Progenitor cell of endocrine pancreas (in vitro differentiated cells): ENCODE measurements at regions not wholly inside any gene's neighbourhood (a gene's known extent, or its start where the extent isn't known, plus 50 kb on each side); places are given as distances from the start of the nearest gene placed in this dataset.

Source experiments
- DNase-seq: peaks from one replicate; pipeline ENCODE4 v3.0.0; 2021; ENCODE audit warnings: low spot score; ENCODE audit not compliant: unreplicated experiment
- H3K27ac Mint-ChIP-seq: 2 replicates; pipeline ENCODE4 v1.8.0; 2021; ENCODE audit warnings: mild to moderate bottlenecking, moderate library complexity, mixed read lengths
- H3K27me3 Mint-ChIP-seq: 2 replicates; pipeline ENCODE4 v1.8.0; 2021; ENCODE audit warnings: mixed read lengths
- H3K36me3 Mint-ChIP-seq: 2 replicates; pipeline ENCODE4 v1.8.0; 2022; ENCODE audit warnings: mixed read lengths; ENCODE audit not compliant: insufficient read depth
- H3K4me1 Mint-ChIP-seq: 2 replicates; pipeline ENCODE4 v1.8.0; 2021; ENCODE audit warnings: low read depth, mixed read lengths
- H3K4me3 Mint-ChIP-seq: 2 replicates; pipeline ENCODE4 v1.8.0; 2021; ENCODE audit warnings: low read depth, mild to moderate bottlenecking, moderate library complexity, mixed read lengths
- H3K9me3 Mint-ChIP-seq: 2 replicates; pipeline ENCODE4 v1.8.0; 2021; ENCODE audit warnings: low read depth, mixed read lengths
- CTCF ChIP-seq: fragments of 200-600 bp; sonication (generic); IDR thresholded peaks from one replicate; pipeline ENCODE4 v1.5.0; 2021; ENCODE audit warnings: antibody characterized with exemption, mild to moderate bottlenecking; ENCODE audit not compliant: unreplicated experiment

GRCh38 chr3:194851254-194851653, 165.6 kb downstream of the FAM43A start:
- Mint-ChIP-seq H3K27ac (no peak overlapping the region), H3K4me3 (no peak overlapping the region), H3K36me3 (no peaks in the 10 kb centered on the region), H3K27me3 (peaks cover 10% of the 10 kb centered on the region), H3K9me3 (no peaks in the 10 kb centered on the region), H3K4me1 (peaks cover 3% of the 10 kb centered on the region)
- no peak for DNase-seq
- no peak for TF ChIP-seq CTCF

GRCh38 chr3:194851941-194852340, 166.3 kb downstream of the FAM43A start:
- no peak overlapping the region for H3K27ac Mint-ChIP-seq
- peaks cover 10% of the 10 kb centered on the region for H3K27me3 Mint-ChIP-seq
- H3K36me3 Mint-ChIP-seq, result no peaks in the 10 kb centered on the region
- no peak for DNase-seq
- TF ChIP-seq CTCF, result no peak
- peaks cover 3% of the 10 kb centered on the region for H3K4me1 Mint-ChIP-seq
- no peak overlapping the region for H3K4me3 Mint-ChIP-seq
- no peaks in the 10 kb centered on the region for H3K9me3 Mint-ChIP-seq

DNA sequence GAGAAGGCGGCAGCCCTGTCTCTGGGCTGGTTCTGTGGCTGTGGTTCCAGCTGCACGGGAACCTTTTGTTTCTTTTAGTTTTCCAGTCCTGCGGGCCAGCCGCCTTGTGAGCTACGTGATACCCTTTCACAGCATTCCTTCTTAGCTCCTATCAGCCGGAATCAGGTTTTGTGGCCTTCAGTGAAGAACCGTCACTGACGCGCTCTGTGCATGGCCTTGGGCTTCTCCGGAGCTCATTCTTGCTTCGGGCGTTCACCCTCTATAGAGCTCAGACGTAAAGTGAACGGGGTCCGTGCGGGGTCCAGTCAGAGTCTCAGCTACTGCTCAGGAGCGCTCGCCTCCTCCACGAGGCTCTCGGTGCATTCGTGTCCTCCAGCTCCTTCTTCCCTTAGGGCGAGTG, 166.7 kb downstream of the FAM43A start:
- no peak overlapping the region for H3K27ac Mint-ChIP-seq
- H3K27me3 Mint-ChIP-seq, result peaks cover 10% of the 10 kb centered on the region
- H3K4me1 Mint-ChIP-seq, result peaks cover 3% of the 10 kb centered on the region
- no peak for TF ChIP-seq CTCF
- no peaks in the 10 kb centered on the region for H3K9me3 Mint-ChIP-seq
- H3K36me3 Mint-ChIP-seq, result no peaks in the 10 kb centered on the region
- no peak for DNase-seq
- no peak overlapping the region for H3K4me3 Mint-ChIP-seq

DNA sequence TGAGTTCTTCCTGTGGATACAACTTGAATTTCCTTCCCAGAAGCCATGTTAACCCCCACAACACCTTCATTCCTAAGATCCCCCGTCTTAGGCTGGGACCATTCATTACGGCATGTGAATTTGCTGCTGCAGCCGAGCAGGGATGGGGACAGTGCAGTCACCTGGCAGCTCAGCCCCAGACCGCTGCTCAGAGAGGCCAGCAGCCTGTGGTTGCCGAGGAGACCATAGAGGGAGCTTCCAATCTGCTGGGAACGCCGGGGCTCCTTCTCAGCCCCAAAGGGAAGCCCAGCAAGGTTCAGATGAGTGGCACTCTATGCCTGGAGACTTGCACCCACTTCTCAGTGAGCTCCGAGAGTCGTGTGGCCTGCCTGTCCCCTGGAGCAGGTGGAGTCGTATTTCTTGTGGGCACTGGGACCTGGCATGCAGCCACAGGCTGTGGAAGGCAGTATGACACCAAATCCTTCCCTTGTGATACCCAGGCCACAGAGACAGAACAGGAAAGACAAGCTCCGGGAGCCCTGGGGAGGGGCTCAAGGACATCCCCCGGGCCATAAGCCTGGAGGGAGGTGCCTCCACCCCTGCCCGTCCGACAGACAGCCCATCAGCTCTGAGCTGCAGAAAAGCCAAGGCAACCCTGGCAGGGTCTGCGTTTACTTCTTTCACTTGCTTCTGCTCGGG, 167.3 kb downstream of the FAM43A start:
- Mint-ChIP-seq H3K9me3 (no peaks in the 10 kb centered on the region), H3K4me3 (no peak overlapping the region), H3K4me1 (peaks cover 3% of the 10 kb centered on the region), H3K27me3 (peaks cover 10% of the 10 kb centered on the region), H3K27ac (no peak overlapping the region), H3K36me3 (no peaks in the 10 kb centered on the region)
- no peak for DNase-seq
- no peak for TF ChIP-seq CTCF

DNA sequence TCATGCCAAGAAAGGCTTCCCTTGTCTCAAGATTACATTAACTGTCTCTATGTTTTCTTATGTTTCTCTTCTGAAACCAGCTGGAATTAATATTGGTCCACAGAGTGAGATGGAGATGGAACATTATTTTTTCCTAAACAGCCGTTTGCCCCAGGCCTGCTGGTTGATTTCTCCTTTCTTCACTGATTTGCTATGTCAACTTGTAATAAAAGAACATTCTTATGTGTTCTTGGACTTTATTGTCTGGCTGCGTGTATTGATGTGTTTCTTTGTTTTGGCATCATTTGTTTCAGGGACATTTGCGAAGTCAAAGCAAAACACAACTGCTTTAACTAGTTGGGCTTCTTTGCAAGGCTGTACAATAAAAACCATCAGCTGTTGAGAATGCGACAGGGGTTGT, 168.5 kb downstream of the FAM43A start:
- H3K27me3 Mint-ChIP-seq, result peaks cover 10% of the 10 kb centered on the region
- no peak overlapping the region for H3K4me3 Mint-ChIP-seq
- TF ChIP-seq CTCF, result no peak
- H3K4me1 Mint-ChIP-seq, result peaks cover 3% of the 10 kb centered on the region
- no peak overlapping the region for H3K27ac Mint-ChIP-seq
- DNase-seq, result no peak
- no peaks in the 10 kb centered on the region for H3K36me3 Mint-ChIP-seq
- no peaks in the 10 kb centered on the region for H3K9me3 Mint-ChIP-seq
